ENCODE measurements at regions not wholly inside any gene's neighbourhood (a gene's known extent, or its start where the extent isn't known, plus 50 kb on each side); places are given as distances from the start of the nearest gene placed in this dataset.

DNA sequence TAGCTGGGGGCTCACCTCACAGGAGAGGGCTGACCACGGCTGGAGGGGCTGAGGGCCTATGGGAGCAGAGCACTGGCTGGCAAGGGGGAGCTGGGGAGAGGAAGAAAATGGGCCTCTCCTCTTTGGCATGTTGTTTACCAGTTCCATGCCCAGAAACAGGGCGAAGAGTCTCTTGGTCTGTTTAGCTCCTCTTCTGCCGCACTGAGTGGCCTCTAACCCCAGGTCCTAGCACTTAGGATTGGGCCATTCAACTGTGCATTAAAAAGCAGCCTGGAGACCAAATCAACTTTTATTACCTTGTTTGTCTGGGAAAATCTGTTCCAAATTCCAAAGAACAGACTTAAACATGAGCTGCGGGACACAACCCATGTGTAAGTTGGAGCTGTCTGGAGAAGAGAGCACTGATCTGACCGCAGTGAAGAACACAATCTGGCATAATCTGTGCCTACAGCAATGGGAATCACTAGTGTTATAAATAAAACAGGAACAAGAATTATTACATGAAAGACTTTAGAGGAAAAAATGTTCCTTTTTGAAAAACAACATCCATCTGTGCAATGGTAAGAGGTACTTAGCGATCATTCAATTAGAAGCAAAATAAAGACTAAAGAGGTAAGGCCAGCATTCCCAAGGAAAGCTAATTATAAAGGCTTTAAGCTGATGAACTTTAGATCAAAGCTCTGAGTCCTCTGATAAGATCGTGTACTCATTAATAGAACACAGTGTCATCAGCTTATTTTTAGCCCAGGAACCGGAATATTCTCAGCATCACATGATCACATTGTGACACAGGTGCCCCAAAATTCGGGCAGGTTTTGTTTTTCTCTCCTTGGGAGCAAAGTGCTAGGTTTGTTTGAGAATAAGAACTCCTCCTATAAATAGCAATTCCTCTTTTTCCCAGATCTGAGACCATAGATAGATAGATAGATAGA, 243.2 kb downstream of the COL4A1 start:
- H3K4me3 ChIP-seq (ENCODE audit: low read depth, low read length) = no peak overlapping the region
- no peak overlapping the region for H3K9ac ChIP-seq (ENCODE audit: low read depth, low read length)
- H3K9me3 ChIP-seq (ENCODE audit: control insufficient read depth, insufficient read depth, low read length) = no peaks in the 10 kb centered on the region
- H3K4me1 ChIP-seq (ENCODE audit: control insufficient read depth, insufficient read depth, low read length) = no peaks in the 10 kb centered on the region
- no peak overlapping the region for H3K27ac ChIP-seq (ENCODE audit: low read depth, low read length)
- H3K27me3 ChIP-seq (ENCODE audit: control insufficient read depth, insufficient read depth, low read length) = no peaks in the 10 kb centered on the region
- H3K36me3 ChIP-seq (ENCODE audit: control insufficient read depth, insufficient read depth, low read length) = no peaks in the 10 kb centered on the region

DNA sequence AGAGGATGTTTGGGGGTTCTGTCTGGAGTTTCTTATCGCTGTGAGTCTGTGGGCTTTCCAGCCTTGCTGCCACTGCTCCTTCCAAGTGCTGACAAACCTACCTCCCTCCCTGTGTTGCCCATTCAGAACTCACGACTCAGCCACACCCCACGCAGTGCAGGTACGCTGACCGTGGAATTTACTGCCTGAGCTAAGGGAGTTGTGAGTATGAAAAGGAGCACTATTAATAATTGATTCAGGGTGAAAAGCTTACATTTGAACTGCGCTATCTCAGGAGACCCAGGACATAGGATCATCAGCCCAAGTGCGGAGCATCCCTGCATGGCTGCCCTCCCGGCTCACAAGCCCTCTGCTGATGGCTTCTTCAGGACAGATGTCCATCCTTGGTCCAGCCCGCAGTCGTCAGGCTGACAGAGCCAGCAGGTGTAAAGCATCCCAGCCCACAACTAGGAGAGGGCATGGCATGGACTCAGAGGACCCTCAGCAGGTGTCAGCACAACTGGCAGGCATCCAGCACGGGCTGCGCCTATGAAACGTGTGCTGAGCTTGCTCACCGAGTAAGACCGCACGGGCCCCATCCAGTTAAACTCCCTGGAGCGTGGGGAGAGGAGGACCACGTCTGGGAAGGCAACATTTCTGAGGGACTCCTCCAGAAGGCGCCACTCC, 244.0 kb downstream of the COL4A1 start:
- Histone ChIP-seq H3K27me3 (ENCODE audit: control insufficient read depth, insufficient read depth, low read length) (no peaks in the 10 kb centered on the region), H3K9ac (ENCODE audit: low read depth, low read length) (no peak overlapping the region), H3K36me3 (ENCODE audit: control insufficient read depth, insufficient read depth, low read length) (no peaks in the 10 kb centered on the region), H3K4me1 (ENCODE audit: control insufficient read depth, insufficient read depth, low read length) (no peaks in the 10 kb centered on the region), H3K27ac (ENCODE audit: low read depth, low read length) (no peak overlapping the region), H3K4me3 (ENCODE audit: low read depth, low read length) (no peak overlapping the region), H3K9me3 (ENCODE audit: control insufficient read depth, insufficient read depth, low read length) (no peaks in the 10 kb centered on the region)

DNA sequence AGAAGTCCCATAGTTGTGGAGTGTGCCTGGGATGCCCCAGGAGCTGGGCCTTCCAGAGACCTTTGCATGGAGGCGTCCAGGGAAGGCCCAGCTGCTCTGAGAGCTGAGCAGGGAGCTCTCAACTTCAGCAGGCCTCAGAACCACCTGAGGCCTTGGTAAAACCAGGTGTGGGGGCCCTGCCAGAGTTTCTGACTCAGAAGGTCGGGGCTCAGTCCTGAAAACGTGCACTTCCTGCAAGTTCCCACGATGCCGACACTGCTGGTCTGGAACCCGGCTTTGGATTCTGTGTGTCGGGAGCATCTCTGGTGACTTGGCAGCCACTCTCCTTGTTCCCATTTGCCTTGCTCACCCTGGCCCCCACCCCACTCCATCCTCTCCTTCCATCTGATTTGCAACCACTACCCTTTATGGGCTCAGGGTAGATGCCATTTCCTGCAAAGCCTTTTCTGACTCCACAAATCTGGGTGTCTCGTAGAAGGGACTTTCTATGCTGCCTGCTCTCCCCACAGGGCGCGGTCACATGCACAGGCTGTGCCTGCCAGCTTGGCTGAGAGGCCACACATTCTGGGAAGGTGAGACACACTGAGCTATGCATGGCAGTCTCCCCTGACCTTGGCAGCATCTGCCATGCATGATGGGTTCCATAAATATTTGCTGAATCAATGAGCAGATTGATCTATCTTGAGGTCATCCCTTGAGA, 244.7 kb downstream of the COL4A1 start:
- Histone ChIP-seq H3K27ac (ENCODE audit: low read depth, low read length) (no peak overlapping the region), H3K9me3 (ENCODE audit: control insufficient read depth, insufficient read depth, low read length) (no peaks in the 10 kb centered on the region), H3K4me1 (ENCODE audit: control insufficient read depth, insufficient read depth, low read length) (no peaks in the 10 kb centered on the region), H3K27me3 (ENCODE audit: control insufficient read depth, insufficient read depth, low read length) (no peaks in the 10 kb centered on the region), H3K4me3 (ENCODE audit: low read depth, low read length) (no peak overlapping the region), H3K36me3 (ENCODE audit: control insufficient read depth, insufficient read depth, low read length) (no peaks in the 10 kb centered on the region), H3K9ac (ENCODE audit: low read depth, low read length) (no peak overlapping the region)

DNA sequence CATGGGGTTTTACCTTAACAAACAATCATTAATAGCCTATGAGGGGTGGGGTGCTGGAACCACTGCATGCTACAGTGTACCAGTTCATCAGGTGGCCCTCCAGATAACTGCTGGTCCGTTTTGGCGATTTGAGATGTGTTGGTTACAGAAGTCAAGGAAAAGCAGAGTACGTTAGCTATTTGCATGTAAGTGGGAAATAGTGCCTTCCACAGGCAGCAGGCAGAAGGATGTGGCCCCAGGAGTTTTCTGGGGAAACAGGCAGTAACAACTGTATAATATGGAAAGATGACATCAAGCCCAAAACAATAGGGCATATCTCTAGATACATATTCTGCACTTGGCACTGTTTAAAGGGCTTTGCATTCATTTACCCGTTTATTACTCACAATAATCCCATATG, 245.7 kb downstream of the COL4A1 start:
- Histone ChIP-seq H3K27ac (ENCODE audit: low read depth, low read length) (no peak overlapping the region), H3K9ac (ENCODE audit: low read depth, low read length) (no peak overlapping the region), H3K9me3 (ENCODE audit: control insufficient read depth, insufficient read depth, low read length) (no peaks in the 10 kb centered on the region), H3K27me3 (ENCODE audit: control insufficient read depth, insufficient read depth, low read length) (no peaks in the 10 kb centered on the region), H3K36me3 (ENCODE audit: control insufficient read depth, insufficient read depth, low read length) (no peaks in the 10 kb centered on the region), H3K4me1 (ENCODE audit: control insufficient read depth, insufficient read depth, low read length) (no peaks in the 10 kb centered on the region), H3K4me3 (ENCODE audit: low read depth, low read length) (no peak overlapping the region)

DNA sequence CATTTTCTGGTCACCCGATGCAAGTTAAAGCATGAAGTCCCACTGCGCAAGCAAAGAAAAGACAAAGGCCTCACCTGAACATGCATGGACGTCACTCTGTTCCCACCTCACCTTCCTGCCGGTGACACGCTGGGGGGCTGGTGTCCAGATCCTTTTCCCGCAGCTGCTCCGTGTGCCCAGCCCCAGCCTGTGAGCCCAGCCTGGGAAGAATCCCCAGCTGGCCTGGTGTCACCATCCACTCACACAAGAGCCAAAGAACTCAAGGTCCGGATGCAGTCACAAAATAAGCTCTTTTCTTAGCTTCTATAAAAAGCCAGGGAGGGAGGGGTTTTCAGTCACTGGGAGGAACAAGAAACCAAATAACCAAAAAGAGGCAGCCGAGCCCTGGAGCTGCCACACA, 249.9 kb downstream of the COL4A1 start:
- Histone ChIP-seq H3K4me1 (ENCODE audit: control insufficient read depth, insufficient read depth, low read length) (no peaks in the 10 kb centered on the region), H3K4me3 (ENCODE audit: low read depth, low read length) (no peak overlapping the region), H3K27ac (ENCODE audit: low read depth, low read length) (no peak overlapping the region), H3K36me3 (ENCODE audit: control insufficient read depth, insufficient read depth, low read length) (no peaks in the 10 kb centered on the region), H3K9me3 (ENCODE audit: control insufficient read depth, insufficient read depth, low read length) (no peaks in the 10 kb centered on the region), H3K27me3 (ENCODE audit: control insufficient read depth, insufficient read depth, low read length) (no peaks in the 10 kb centered on the region), H3K9ac (ENCODE audit: low read depth, low read length) (no peak overlapping the region)

DNA sequence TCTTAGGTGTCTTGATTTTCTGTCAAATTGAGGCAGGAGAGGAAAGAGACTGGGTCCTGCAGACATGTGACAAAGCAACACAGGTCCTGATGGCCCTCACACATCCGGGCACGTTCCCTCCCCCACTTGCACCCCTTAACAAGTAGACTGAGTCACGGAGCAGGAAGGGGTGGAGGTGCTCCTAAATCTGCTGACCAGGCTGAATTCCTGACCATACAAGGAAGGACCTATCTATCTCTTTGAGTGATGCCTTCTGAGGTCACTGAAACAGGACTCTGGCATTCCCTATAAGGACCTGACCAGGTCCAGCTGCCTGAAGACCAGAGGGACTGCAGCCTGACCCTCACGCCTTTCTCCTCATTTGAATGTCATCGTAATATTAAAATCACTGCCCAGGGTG, 250.3 kb downstream of the COL4A1 start:
- Histone ChIP-seq H3K9ac (ENCODE audit: low read depth, low read length) (no peak overlapping the region), H3K4me1 (ENCODE audit: control insufficient read depth, insufficient read depth, low read length) (no peaks in the 10 kb centered on the region), H3K4me3 (ENCODE audit: low read depth, low read length) (no peak overlapping the region), H3K36me3 (ENCODE audit: control insufficient read depth, insufficient read depth, low read length) (no peaks in the 10 kb centered on the region), H3K27me3 (ENCODE audit: control insufficient read depth, insufficient read depth, low read length) (no peaks in the 10 kb centered on the region), H3K27ac (ENCODE audit: low read depth, low read length) (no peak overlapping the region), H3K9me3 (ENCODE audit: control insufficient read depth, insufficient read depth, low read length) (no peaks in the 10 kb centered on the region)

DNA sequence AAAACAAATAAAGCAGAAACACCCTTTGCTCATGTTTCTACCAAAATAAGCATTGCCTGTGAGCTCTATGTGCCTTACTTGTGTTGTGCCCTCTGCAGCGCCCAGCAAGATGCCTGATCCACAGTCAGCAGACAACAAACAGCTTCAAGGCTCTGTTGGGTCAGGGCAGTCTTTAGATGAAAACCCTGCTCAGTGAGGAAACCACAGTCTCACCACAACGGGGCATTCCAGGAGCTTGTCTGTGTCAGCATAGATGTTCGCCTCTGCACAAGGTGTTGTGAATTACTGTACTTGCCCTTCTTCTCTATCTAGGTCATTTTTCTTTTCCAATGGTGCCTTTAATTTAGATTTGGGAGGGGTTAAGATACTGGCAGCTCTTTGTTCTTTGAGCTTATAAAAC, 251.9 kb downstream of the COL4A1 start:
- Histone ChIP-seq H3K27ac (ENCODE audit: low read depth, low read length) (no peak overlapping the region), H3K9me3 (ENCODE audit: control insufficient read depth, insufficient read depth, low read length) (no peaks in the 10 kb centered on the region), H3K36me3 (ENCODE audit: control insufficient read depth, insufficient read depth, low read length) (no peaks in the 10 kb centered on the region), H3K9ac (ENCODE audit: low read depth, low read length) (no peak overlapping the region), H3K4me3 (ENCODE audit: low read depth, low read length) (no peak overlapping the region), H3K4me1 (ENCODE audit: control insufficient read depth, insufficient read depth, low read length) (no peaks in the 10 kb centered on the region), H3K27me3 (ENCODE audit: control insufficient read depth, insufficient read depth, low read length) (no peaks in the 10 kb centered on the region)

DNA sequence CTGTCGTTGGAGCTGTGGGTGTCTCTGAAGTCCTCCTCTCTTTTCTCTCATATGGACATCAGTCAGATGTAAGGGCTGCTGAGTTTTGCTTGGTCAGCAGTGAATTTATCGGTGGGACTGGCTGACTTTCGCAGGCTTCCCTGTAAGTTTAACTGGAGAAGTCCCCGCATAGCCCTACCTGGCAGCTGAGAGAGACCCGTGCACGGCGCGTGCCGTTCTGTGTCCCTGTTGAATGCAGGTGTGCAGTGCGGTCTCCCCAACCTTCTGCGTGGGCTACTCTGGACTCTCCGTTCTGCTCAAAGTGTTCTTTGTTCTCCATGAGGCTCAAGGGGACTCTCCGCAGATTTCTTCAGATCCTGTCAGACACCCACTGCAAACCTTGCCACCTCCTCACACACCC, 252.9 kb downstream of the COL4A1 start:
- no peaks in the 10 kb centered on the region for H3K27me3 ChIP-seq (ENCODE audit: control insufficient read depth, insufficient read depth, low read length)
- H3K4me3 ChIP-seq (ENCODE audit: low read depth, low read length) = no peak overlapping the region
- H3K9ac ChIP-seq (ENCODE audit: low read depth, low read length) = no peak overlapping the region
- H3K4me1 ChIP-seq (ENCODE audit: control insufficient read depth, insufficient read depth, low read length) = no peaks in the 10 kb centered on the region
- H3K9me3 ChIP-seq (ENCODE audit: control insufficient read depth, insufficient read depth, low read length) = no peaks in the 10 kb centered on the region
- no peak overlapping the region for H3K27ac ChIP-seq (ENCODE audit: low read depth, low read length)
- H3K36me3 ChIP-seq (ENCODE audit: control insufficient read depth, insufficient read depth, low read length) = no peaks in the 10 kb centered on the region

DNA sequence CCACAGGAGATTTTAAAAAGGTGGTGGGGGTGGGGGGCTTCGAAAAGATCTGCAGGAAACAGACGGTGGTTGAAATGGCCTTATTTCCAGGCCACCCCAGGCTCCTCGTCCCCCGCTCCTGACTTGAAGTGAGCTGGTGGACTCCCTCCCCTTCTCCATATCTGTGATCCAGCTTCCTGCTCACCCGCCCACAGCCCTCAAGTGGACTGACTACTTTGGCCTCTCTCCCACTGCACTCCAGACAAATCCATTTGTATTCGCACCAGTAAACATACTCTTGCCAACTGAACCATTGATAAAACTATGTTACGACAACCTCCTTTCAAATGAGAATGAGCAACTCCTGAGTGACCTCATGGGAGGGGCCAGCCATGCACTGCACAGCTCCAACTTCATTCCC, 259.5 kb downstream of the COL4A1 start:
- Histone ChIP-seq H3K9me3 (ENCODE audit: control insufficient read depth, insufficient read depth, low read length) (no peaks in the 10 kb centered on the region), H3K27me3 (ENCODE audit: control insufficient read depth, insufficient read depth, low read length) (no peaks in the 10 kb centered on the region), H3K27ac (ENCODE audit: low read depth, low read length) (no peak overlapping the region), H3K9ac (ENCODE audit: low read depth, low read length) (no peak overlapping the region), H3K36me3 (ENCODE audit: control insufficient read depth, insufficient read depth, low read length) (no peaks in the 10 kb centered on the region), H3K4me1 (ENCODE audit: control insufficient read depth, insufficient read depth, low read length) (peaks cover 23% of the 10 kb centered on the region), H3K4me3 (ENCODE audit: low read depth, low read length) (no peak overlapping the region)

DNA sequence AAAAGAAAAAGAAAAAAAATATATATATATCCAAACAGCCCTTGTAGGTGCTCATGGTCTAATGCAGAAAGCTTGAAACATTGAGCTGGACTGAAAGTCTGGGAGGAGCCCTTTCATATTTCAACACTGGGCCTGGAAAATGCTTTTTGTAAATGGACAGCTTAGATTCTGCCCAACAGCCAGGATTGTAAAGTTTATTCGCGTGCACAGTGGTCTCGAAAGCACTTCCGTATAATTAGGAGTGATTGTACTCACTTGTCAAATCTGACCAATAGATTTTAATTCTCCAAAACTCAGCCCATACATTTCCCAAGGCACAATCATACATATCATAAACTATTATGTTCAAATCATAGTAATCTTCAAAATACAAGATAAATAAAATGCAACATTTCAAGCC, 260.1 kb downstream of the COL4A1 start:
- H3K4me3 ChIP-seq (ENCODE audit: low read depth, low read length) = no peak overlapping the region

DNA sequence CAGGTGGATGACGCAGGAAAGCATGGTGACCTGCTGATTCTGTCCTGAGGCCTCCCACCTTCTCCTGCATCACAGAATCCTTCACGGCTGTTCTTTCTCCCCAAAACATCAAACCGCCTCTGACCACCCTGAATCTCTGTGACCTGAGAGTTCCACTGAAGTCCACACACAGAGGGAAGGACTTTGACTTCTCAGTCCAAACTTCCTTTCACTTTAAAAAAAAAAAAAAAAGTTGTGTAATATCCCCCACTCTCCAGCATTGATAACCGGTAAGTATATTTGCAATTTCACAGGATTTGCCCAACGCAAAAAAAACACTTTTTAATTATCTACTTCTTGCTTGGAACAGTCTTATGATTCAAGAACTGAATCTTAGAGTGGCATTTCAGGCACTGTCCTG, 259.5 kb upstream of the IRS2 start:
- no peak overlapping the region for H3K4me3 ChIP-seq (ENCODE audit: low read depth, low read length)
- H3K27ac ChIP-seq (ENCODE audit: low read depth, low read length) = no peak overlapping the region
- peaks cover 23% of the 10 kb centered on the region for H3K4me1 ChIP-seq (ENCODE audit: control insufficient read depth, insufficient read depth, low read length)
- H3K27me3 ChIP-seq (ENCODE audit: control insufficient read depth, insufficient read depth, low read length) = no peaks in the 10 kb centered on the region
- no peaks in the 10 kb centered on the region for H3K36me3 ChIP-seq (ENCODE audit: control insufficient read depth, insufficient read depth, low read length)
- H3K9me3 ChIP-seq (ENCODE audit: control insufficient read depth, insufficient read depth, low read length) = no peaks in the 10 kb centered on the region
- no peak overlapping the region for H3K9ac ChIP-seq (ENCODE audit: low read depth, low read length)

More for the DNA sequence above, 260.1 kb downstream of the COL4A1 start:
- peaks cover 23% of the 10 kb centered on the region for H3K4me1 ChIP-seq (ENCODE audit: control insufficient read depth, insufficient read depth, low read length)
- no peak overlapping the region for H3K27ac ChIP-seq (ENCODE audit: low read depth, low read length)
- H3K9ac ChIP-seq (ENCODE audit: low read depth, low read length) = no peak overlapping the region
- H3K36me3 ChIP-seq (ENCODE audit: control insufficient read depth, insufficient read depth, low read length) = no peaks in the 10 kb centered on the region
- no peaks in the 10 kb centered on the region for H3K9me3 ChIP-seq (ENCODE audit: control insufficient read depth, insufficient read depth, low read length)
- no peaks in the 10 kb centered on the region for H3K27me3 ChIP-seq (ENCODE audit: control insufficient read depth, insufficient read depth, low read length)

All from HUES48 (cell line).